Uterus (tissue), 2 donors: ENCODE measurements at regions not wholly inside any gene's neighbourhood (a gene's known extent, or its start where the extent isn't known, plus 50 kb on each side); places are given as distances from the start of the nearest gene placed in this dataset.

Source experiments
- POLR2A ChIP-seq, 2 donors: fragments of 450-650 bp; IDR thresholded peaks; one replicate each; pipeline ENCODE4 v1.6.1; 2016; ENCODE audit warnings: antibody characterized with exemption in 2 of 2, mild to moderate bottlenecking in 1 of 2, moderate library complexity in 1 of 2
- TF ChIP-seq, protein P1 (sequence below), 4 experiments: fragments of 200-600 bp in 2 of 4; fragments of 450-650 bp in 2 of 4; sonication (generic) in 2 of 4; IDR thresholded peaks; one replicate each; pipeline ENCODE4 v1.5.1; 2016 to 2019; ENCODE audit warnings: antibody characterized with exemption in 4 of 4, mild to moderate bottlenecking in 2 of 4, moderate library complexity in 1 of 4

DNA sequence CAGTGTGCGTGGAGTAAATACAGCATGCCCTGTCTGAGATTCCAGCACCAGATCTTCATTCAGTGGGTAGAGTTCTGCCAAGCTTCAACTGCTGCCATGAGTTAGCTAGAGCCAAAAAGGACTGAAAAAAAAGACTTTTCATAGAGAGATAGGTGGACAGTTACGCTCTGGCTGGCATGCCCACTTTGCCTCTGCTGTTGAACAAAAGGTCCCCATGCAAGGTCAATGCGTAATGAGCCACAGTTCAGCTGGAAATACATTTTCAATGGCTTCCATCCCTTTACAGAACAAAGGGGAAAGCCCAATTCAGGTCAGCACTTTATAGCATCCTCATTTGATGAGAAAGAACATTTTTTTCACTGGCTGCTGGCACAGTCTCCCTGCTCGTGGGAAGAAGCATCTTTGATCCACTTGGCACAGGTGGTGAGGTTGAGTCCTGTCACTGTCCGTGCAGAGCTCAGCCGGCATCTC lies 86.9 kb upstream of the ERCC6L2 start:
- TF ChIP-seq POLR2A (IDR thresholded peaks at IDR 0.05): no peak
- TF ChIP-seq, protein P1, sequence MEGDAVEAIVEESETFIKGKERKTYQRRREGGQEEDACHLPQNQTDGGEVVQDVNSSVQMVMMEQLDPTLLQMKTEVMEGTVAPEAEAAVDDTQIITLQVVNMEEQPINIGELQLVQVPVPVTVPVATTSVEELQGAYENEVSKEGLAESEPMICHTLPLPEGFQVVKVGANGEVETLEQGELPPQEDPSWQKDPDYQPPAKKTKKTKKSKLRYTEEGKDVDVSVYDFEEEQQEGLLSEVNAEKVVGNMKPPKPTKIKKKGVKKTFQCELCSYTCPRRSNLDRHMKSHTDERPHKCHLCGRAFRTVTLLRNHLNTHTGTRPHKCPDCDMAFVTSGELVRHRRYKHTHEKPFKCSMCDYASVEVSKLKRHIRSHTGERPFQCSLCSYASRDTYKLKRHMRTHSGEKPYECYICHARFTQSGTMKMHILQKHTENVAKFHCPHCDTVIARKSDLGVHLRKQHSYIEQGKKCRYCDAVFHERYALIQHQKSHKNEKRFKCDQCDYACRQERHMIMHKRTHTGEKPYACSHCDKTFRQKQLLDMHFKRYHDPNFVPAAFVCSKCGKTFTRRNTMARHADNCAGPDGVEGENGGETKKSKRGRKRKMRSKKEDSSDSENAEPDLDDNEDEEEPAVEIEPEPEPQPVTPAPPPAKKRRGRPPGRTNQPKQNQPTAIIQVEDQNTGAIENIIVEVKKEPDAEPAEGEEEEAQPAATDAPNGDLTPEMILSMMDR (IDR thresholded peaks at IDR 0.05): no peak
